Urothelium cell line (cell line): ENCODE measurements at regions not wholly inside any gene's neighbourhood (a gene's known extent, or its start where the extent isn't known, plus 50 kb on each side); places are given as distances from the start of the nearest gene placed in this dataset.

ENCODE experiments used
- DNase-seq: peaks from one replicate; pipeline ENCODE4 v3.0.0; 2011; ENCODE audit warnings: low spot score, mixed read lengths
- FAIRE-seq: peaks from 2 replicates; lab custom pipeline; 2011; peaks lifted over from hg19 to GRCh38; lab: Jason Lieb, UNC

GRCh38 chr19:31223740-31224534, 125.3 kb downstream of the TSHZ3 start:
- peak; percentile 59 for FAIRE-seq
- DNase-seq = no peak

DNA sequence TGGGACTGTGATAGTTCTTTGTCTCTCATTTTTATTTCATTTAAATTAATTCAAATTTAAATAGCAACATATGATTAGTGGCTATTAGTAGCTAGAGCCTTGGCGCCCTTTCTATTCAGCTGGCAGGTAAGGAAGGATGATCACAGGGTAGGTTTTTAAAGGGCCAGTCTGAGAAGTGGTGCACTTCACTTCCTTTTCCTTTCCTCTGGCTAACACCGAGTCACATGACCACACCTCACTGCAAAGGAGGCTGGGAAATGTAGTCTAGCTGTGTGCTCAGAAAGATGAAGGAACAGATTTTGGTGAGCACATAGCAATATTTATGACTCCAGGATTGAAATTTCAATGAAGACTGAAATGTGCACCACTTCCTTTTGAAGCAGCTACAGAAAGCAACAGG, 128.7 kb downstream of the TSHZ3 start:
- DNase-seq = peak; percentile 23
- no peak for FAIRE-seq

DNA sequence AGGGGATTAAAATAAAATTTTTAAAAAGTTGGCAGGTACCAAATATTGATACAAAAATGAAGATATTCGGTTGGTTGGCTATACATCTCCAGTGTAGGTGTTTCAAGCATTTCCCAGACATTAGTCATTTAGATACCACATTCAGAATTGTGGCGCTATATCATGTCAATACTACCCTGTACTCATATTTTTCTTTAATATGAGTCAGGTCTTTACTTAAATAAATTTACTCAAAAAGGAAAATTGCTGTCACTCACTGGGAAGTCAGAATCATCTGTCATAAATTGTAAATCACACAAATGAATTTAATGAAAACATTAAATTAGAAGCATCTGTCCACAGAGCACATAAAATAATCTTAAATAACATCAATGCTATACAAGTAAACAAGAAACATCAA, 134.2 kb downstream of the TSHZ3 start:
- DNase-seq (no peak), FAIRE-seq (no peak)

GRCh38 chr19:31214086-31214485, 135.2 kb downstream of the TSHZ3 start:
- FAIRE-seq (peak; percentile 81), DNase-seq (peak; percentile 97)

GRCh38 chr19:31211088-31211487, 138.1 kb downstream of the TSHZ3 start:
- DNase-seq (no peak), FAIRE-seq (no peak)

GRCh38 chr19:31205887-31206518, 143.2 kb downstream of the TSHZ3 start:
- FAIRE-seq = peak; percentile 79
- DNase-seq = no peak

GRCh38 chr19:31204115-31204514, 145.1 kb downstream of the TSHZ3 start:
- DNase-seq = no peak
- FAIRE-seq = no peak

- DNase-seq = no peak
- FAIRE-seq = no peak
Measured at GRCh38 chr19:31185261-31185660, 164.0 kb downstream of the TSHZ3 start.

DNA sequence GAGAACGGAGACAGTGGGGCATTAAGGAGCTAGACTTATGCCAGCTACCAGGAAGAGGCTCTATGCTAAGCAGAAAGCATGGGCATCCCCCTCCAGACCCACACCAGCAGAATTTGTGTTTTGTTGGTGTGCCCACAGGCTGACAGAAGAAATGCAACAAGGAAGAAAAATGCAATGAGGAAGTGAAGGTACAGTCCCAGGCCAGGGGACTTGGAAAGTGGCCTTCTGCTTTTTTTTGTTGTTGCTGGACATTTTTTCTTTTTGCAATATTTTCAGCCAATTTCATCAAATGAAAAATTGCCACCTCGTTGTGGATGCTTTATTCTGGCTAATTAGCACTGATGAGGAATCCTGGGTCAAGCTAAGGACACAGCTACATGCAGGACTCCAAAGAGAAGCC, 167.7 kb downstream of the TSHZ3 start:
- DNase-seq = no peak
- FAIRE-seq = no peak

GRCh38 chr19:31180907-31181306, 168.3 kb downstream of the TSHZ3 start:
- DNase-seq (no peak), FAIRE-seq (no peak)

- FAIRE-seq (peak; percentile 98), DNase-seq (no peak)
Measured at GRCh38 chr19:31179471-31179852, 169.8 kb downstream of the TSHZ3 start.

DNA sequence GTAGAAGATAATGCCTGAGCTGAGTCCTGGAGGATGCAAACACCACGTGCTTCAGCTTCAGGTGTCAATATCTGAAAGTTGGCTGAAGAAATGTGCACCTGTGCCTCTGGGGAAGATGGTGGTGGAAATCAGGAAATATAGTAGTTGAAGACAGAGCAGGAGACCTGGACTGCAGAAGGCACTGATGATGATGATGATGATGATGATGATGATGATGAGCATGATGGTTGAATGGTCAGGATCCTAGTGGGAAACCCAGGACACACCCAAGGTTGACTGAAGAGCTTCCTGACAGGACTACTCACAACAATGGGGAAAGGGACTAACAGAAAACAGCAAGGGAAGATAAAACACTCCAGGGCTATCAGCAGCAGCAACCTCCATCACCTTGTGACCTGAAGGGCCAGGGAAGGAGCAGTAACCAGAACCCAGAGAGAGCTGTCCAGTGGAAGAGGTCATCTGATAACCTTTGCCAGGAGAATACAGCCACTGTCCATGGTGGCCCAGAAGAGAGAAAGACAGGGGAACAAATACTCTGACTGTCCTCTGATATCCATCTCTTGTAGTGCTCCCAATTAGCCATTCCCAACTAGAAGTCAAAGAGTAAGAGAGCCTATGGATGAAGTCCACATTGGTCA, 170.3 kb downstream of the TSHZ3 start:
- FAIRE-seq = no peak
- no peak for DNase-seq

DNA sequence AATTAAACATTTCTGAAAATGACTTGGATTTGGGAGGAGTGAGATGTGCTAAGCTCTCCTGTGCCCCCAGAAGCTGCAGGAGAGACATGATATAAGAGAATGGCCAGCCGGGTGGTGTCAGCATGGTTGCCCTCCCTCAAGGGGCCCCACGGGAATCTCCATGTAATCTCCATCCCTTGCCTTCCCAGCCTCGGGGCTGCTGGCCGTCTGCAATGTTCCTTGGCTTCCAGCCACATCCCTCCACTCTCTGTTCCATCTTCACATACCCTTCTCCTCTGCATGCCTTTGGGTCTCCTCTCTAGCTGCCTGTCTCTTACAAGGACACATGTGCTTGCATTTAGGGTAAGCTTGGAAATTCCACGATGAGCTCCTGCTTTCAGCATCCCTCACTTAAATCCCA, 172.0 kb downstream of the TSHZ3 start:
- no peak for DNase-seq
- no peak for FAIRE-seq

GRCh38 chr19:31175564-31176348, 173.5 kb downstream of the TSHZ3 start:
- FAIRE-seq = no peak
- DNase-seq = no peak

DNA sequence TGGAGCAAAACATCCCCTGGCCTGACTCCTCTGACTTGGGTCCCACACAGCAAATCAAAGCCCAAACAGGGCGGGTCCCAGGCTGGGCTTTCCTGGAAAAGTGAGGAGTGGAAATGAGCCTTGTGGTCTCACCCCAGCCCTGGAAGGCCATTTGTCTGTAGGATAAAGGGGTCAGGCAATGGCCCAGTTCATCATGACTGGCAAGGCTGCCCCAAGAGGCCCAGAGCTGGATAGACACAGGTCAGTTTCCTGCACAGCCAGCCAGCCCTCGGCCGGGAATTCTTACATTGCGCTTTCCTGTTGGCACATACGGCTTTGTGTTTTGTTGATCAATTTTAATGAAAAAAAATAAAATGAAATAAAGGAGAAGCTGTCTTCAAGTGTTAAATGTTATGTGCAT, 174.3 kb downstream of the TSHZ3 start:
- DNase-seq = no peak
- no peak for FAIRE-seq

DNA sequence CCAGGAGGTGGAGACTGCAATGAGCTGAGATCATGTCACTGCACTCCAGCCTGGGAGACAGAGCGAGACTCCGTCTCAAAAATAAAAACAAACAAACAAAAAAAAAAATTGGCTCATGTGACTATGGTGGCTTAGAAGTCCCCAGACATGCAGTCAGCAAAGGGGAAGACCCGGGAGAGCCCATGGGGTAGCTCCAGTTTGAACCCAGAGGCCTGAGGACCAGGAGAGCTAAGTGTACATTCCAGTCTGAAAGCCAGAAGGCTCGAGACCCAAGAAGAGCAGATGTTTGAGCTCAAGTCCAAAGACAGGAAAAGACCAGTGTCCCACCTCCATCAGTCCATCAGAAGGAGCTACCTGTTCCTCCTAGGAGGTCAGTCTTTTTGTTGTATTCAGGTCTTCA, 175.2 kb downstream of the TSHZ3 start:
- DNase-seq (no peak), FAIRE-seq (no peak)

DNA sequence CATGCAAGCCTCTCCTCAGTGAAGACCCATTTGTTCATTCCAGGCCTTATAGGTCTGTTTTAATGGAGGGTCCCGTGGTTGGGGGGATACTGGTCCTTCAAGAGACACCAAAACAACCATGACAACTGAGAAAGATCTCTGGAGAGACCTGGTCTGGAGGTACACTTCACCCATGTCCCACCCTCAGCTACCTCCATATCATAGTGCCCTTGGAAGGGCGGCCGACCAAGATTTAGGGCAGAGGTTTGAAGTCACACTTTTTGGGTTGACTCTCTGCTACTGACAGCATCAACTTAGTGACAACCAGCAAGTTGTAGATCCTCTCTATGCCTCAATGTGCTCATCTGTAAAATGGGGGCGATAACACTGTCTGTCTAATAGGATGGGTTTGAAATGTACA, 177.3 kb downstream of the TSHZ3 start:
- FAIRE-seq = no peak
- DNase-seq = no peak

DNA sequence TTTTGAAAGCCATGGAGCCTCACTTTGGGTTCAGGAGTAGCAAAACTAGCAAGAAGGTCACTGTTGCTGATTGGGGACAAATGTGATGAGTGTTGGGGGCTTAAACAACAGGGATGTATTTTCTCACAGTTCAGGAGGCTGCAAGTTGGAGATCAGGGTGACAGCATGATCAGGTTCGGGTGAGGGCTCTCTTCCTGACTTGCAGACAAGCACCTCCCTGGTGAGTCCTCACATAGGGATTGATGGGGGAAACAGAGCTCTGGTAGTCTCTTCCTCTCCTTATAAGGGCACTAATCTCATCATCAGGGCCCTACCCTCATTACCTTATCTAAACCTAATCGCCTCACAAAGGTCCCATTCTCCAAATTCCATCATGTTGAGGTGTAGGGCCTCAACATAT, 179.2 kb downstream of the TSHZ3 start:
- DNase-seq (no peak), FAIRE-seq (no peak)

DNA sequence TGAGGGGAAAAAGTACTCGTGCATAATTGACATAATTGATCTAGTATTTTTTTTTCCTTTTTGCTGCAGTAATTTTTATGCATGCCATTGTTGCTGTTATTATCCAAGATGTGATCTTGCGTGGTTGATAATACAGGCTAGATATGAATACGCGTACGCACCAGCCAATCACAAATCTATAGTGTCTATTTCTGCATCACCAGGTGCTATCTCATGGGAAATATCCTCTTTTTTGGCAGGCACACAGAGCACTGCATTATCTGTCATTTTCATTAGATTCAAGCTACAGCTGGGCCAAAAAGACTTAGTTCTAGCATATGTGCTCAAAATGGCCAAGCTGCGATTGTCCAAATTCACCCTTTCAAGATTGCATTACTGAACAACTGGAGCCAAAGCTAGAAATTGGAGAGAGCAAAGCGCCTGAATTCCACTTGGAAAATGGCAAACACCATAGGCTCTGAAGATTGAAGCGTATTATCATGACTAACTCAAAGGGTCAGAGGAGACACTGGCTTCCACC, 181.1 kb downstream of the TSHZ3 start:
- DNase-seq (no peak), FAIRE-seq (no peak)

DNA sequence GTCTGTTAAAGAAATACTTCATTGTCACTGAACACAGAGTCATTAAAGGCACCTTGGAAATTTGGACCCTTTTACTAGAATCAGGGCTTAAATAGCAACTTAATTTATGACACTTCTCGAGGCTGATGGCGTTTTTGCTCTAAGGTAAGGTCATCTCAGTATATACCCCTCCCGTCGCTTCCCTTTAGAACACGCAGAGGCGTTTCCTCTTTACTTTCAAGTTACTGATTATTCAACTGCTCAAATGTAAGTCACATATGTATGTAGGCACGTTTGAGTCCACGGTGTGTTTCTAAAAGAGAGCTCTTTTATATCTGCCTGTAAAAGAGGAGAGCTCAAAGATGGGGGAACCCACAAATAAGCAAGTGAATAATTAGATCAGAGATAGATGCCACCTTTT, 181.5 kb downstream of the TSHZ3 start:
- no peak for DNase-seq
- no peak for FAIRE-seq

GRCh38 chr19:31166206-31166605, 183.0 kb downstream of the TSHZ3 start:
- DNase-seq (no peak), FAIRE-seq (no peak)
